ENCODE measurements at regions not wholly inside any gene's neighbourhood (a gene's known extent, or its start where the extent isn't known, plus 50 kb on each side); places are given as distances from the start of the nearest gene placed in this dataset.

DNA sequence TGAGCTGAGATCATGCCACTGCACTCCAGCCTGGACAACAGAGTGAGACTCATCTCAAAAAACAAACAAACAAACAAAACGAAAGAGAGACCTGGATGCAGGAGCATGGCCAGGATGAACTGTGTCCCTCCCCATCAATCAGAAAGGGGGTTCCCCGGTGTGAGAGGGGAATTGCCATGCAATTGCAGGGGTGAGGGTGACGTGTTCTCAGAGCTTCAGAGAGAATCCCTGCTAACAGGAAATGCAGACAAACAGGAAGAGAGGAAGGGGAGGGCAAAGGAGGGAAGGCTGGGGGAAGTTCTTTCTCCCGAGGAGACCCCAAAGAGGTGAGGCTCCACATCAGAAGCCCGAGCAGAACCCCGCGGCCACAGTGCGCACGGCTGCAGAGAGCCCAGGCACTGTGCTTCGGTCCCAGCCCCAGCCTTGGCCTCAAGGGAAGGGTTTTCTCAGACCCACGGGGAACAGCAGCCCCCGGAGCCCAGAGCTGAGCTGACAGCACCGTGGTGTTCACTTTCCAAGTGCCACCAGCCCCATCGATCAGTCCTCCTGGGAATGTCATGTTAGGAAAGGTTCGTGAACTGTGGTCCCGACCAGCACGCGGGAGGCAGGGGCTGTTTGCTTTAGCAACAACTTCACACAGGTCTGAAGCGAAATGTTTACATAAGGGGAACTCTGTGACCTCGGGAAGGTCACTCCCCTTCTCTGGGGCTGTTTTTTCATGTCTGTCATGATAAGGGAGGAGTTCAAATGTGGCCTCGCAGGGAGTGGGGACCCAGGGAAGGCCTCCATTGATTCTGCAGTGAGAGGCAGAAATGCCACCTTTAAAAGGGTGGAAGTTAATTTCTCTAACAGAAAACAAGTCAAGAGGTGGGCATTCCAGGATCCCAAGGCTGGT is 108.0 kb upstream of the ANO1 start:
- TF ChIP-seq POLR2A (IDR thresholded peaks at IDR 0.05; ENCODE audit: low read depth, low read length) (no peak), TAF1 (IDR thresholded peaks at IDR 0.05; ENCODE audit: borderline replicate concordance, low read depth, low read length) (no peak)
